ENCODE measurements at regions not wholly inside any gene's neighbourhood (a gene's known extent, or its start where the extent isn't known, plus 50 kb on each side); places are given as distances from the start of the nearest gene placed in this dataset.

GRCh38 chr10:78619896-78620295 is 448.9 kb upstream of the ZMIZ1 start:
- TF ChIP-seq POLR2AphosphoS5 (IDR thresholded peaks at IDR 0.05; ENCODE audit: borderline replicate concordance, low read depth, low read length) (no peak), EZH2 (IDR thresholded peaks at IDR 0.05) (no peak), FOXP2 (optimal IDR thresholded peaks at IDR 0.05; ENCODE audit: control extremely low read depth, extremely low read length, insufficient read depth) (no peak)

All from SK-N-MC (cell line).